ENCODE measurements at regions not wholly inside any gene's neighbourhood (a gene's known extent, or its start where the extent isn't known, plus 50 kb on each side); places are given as distances from the start of the nearest gene placed in this dataset.

- TF ChIP-seq CTCF (conservative IDR thresholded peaks at IDR 0.05; ENCODE audit: low read length), result no peak
- no peak for TF ChIP-seq EZH2phosphoT487 (IDR thresholded peaks at IDR 0.05; ENCODE audit: borderline replicate concordance, low read depth, low read length)
These were observed 60.5 kb upstream of the BCL6 start for GRCh38 chr3:187805774-187806173.
